GM12892 (cell line): ENCODE measurements at regions not wholly inside any gene's neighbourhood (a gene's known extent, or its start where the extent isn't known, plus 50 kb on each side); places are given as distances from the start of the nearest gene placed in this dataset.

ENCODE experiments used
- POLR2A ChIP-seq: IDR thresholded peaks from 2 replicates; pipeline ENCODE4 v1.6.1; 2011; ENCODE audit warnings: low read depth, low read length, control low read depth
- POLR2AphosphoS5 ChIP-seq: IDR thresholded peaks from 2 replicates; pipeline ENCODE4 v1.6.1; 2011; ENCODE audit warnings: low read depth, low read length, control low read depth

DNA sequence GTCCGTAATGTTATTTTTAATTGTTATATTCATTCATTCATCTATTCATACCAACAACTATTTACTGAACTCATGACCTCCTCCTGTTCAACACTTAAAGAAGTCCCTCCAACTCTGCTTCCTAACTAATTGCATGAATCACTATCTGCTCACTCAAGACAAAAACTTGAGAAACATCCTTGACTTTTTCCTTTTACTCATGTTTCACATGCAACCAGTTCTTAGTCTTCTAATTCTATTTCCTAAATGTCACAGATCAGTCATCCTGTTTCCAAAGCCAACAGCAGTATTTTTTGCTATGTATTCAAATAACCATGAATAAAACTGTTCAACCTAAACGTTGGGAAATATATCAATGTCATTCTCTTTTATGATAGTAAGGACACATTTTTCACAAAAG lies 124.6 kb upstream of the GBE1 start:
- TF ChIP-seq POLR2A (no peak), POLR2AphosphoS5 (no peak)
